Jurkat, Clone E6-1 (cell line): ENCODE measurements at regions not wholly inside any gene's neighbourhood (a gene's known extent, or its start where the extent isn't known, plus 50 kb on each side); places are given as distances from the start of the nearest gene placed in this dataset.
"Not testable (repeated sequence)": the region's sequence is repeated elsewhere in the genome, so short reads cannot be mapped to it uniquely, and the experiment has no call there.

Source experiments
- DNase-seq: peaks from one replicate; pipeline ENCODE4 v3.0.0-alpha.2; 2011; ENCODE audit warnings: low read depth, low spot score
- H3K4me3 ChIP-seq: 2 replicates; pipeline ENCODE4 v1.5.1; 2011; ENCODE audit warnings: mild to moderate bottlenecking, low read length, control low read depth, moderate library complexity

- no peak for DNase-seq
- H3K4me3 ChIP-seq = no peak overlapping the region
Observed at GRCh38 chr5:145433077-145433476, 402.1 kb downstream of the PRELID2 start.

- no peak for DNase-seq
- no peak overlapping the region for H3K4me3 ChIP-seq
Observed at GRCh38 chr5:145429170-145429569, 406.0 kb downstream of the PRELID2 start.

- H3K4me3 ChIP-seq = no peak overlapping the region
- DNase-seq = no peak
Observed at GRCh38 chr5:145408048-145408341, 427.1 kb downstream of the PRELID2 start.

GRCh38 chr5:145407300-145408047 lies 427.7 kb downstream of the PRELID2 start:
- H3K4me3 ChIP-seq = no peak overlapping the region
- no peak for DNase-seq

GRCh38 chr5:145403992-145404391 lies 431.1 kb downstream of the PRELID2 start:
- DNase-seq = no peak
- H3K4me3 ChIP-seq = no peak overlapping the region

GRCh38 chr5:145396888-145397287 lies 438.3 kb downstream of the PRELID2 start:
- H3K4me3 ChIP-seq = no peak overlapping the region
- no peak for DNase-seq

GRCh38 chr5:145395151-145395550 lies 440.0 kb downstream of the PRELID2 start:
- not testable (repeated sequence) for H3K4me3 ChIP-seq, DNase-seq

GRCh38 chr5:145393426-145393825 lies 441.7 kb downstream of the PRELID2 start:
- DNase-seq = no peak
- no peak overlapping the region for H3K4me3 ChIP-seq

- H3K4me3 ChIP-seq = no peak overlapping the region
- no peak for DNase-seq
Observed at GRCh38 chr5:145389047-145389446, 446.1 kb downstream of the PRELID2 start.

- no peak overlapping the region for H3K4me3 ChIP-seq
- DNase-seq = no peak
Observed at GRCh38 chr5:145385276-145385675, 449.9 kb downstream of the PRELID2 start.

GRCh38 chr5:145378226-145378625 lies 456.9 kb downstream of the PRELID2 start:
- no peak for DNase-seq
- H3K4me3 ChIP-seq = no peak overlapping the region

- DNase-seq = no peak
Observed at GRCh38 chr5:145375521-145375920, 459.6 kb downstream of the PRELID2 start.

GRCh38 chr5:145365464-145365863 lies 469.7 kb downstream of the PRELID2 start:
- no peak overlapping the region for H3K4me3 ChIP-seq
- no peak for DNase-seq

More at GRCh38 chr5:145375521-145375920, 459.6 kb downstream of the PRELID2 start:
- no peak overlapping the region for H3K4me3 ChIP-seq

GRCh38 chr5:145362266-145362665 lies 472.9 kb downstream of the PRELID2 start:
- no peak for DNase-seq
- H3K4me3 ChIP-seq = no peak overlapping the region

GRCh38 chr5:145360936-145361335 lies 474.2 kb downstream of the PRELID2 start:
- no peak for DNase-seq
- H3K4me3 ChIP-seq = no peak overlapping the region

GRCh38 chr5:145350513-145350912 lies 484.6 kb downstream of the PRELID2 start:
- no peak for DNase-seq
- H3K4me3 ChIP-seq = no peak overlapping the region

GRCh38 chr5:145347026-145347616 lies 488.0 kb downstream of the PRELID2 start:
- no peak overlapping the region for H3K4me3 ChIP-seq
- DNase-seq = no peak

GRCh38 chr5:145345511-145346287 lies 489.4 kb downstream of the PRELID2 start:
- H3K4me3 ChIP-seq = no peak overlapping the region
- no peak for DNase-seq

GRCh38 chr5:145341842-145342241 lies 493.3 kb downstream of the PRELID2 start:
- DNase-seq = no peak

GRCh38 chr5:145340099-145340498 lies 495.0 kb downstream of the PRELID2 start:
- H3K4me3 ChIP-seq = no peak overlapping the region
- DNase-seq = no peak

More at GRCh38 chr5:145341842-145342241, 493.3 kb downstream of the PRELID2 start:
- no peak overlapping the region for H3K4me3 ChIP-seq
